PC-3 (cell line): ENCODE measurements at regions not wholly inside any gene's neighbourhood (a gene's known extent, or its start where the extent isn't known, plus 50 kb on each side); places are given as distances from the start of the nearest gene placed in this dataset.
A peak's percentile ranks its signal among the peaks of the same experiment; 100 is the strongest.

Experiments
- ATAC-seq: fragments of 200-7000 bp; cut with Tn5 transposase; 2 replicates; pipeline ENCODE4 v1.9.1; 2020; ENCODE audit warnings: mild to moderate bottlenecking, moderate library complexity
- BruUV-seq: library from RNA; stranded (reverse); fragments of 400-500 nt; replicated peaks from 2 replicates; lab custom pipeline; 2021; lab: Mats Ljungman, UMichigan
- CTCF ChIA-PET: fragments of 300-600 bp; sonication (Branson Sonifier 250); formaldehyde crosslinking; loops from one replicate; lab custom pipeline; 2022; ENCODE audit warnings: antibody characterized with exemption; lab: Charles Lee
- POLR2A ChIA-PET: fragments of 300-600 bp; sonication (Branson Sonifier 250); formaldehyde crosslinking; loops from one replicate; lab custom pipeline; 2022; ENCODE audit warnings: antibody characterized with exemption; ENCODE audit not compliant: unreplicated experiment; lab: Charles Lee
- DNase-seq: peaks from one replicate; pipeline ENCODE4 v3.0.0-alpha.2; 2015
- H2AFZ ChIP-seq: fragments of 300-600 bp; sonication (generic); 2 replicates; pipeline ENCODE4 v1.6.0; 2016; ENCODE audit warnings: antibody characterized with exemption, low read length
- H3F3A ChIP-seq: fragments of 300-600 bp; sonication (generic); one replicate; pipeline ENCODE4 v1.6.0; 2017; ENCODE audit warnings: antibody characterized with exemption, low read length, control low read depth, mild to moderate bottlenecking; ENCODE audit not compliant: unreplicated experiment
- H3K27ac ChIP-seq: fragments of 300-600 bp; sonication (generic); 2 replicates; pipeline ENCODE4 v1.5.1; 2016; ENCODE audit warnings: mild to moderate bottlenecking, low read length
- H3K27me3 ChIP-seq: fragments of 300-600 bp; sonication (generic); 2 replicates; pipeline ENCODE4 v1.6.1; 2016; ENCODE audit warnings: low read length, mixed read lengths
- H3K36me3 ChIP-seq: fragments of 300-600 bp; sonication (generic); 2 replicates; pipeline ENCODE4 v1.6.1; 2016; ENCODE audit warnings: low read depth, mixed run types, low read length, mixed read lengths
- H3K4me1 ChIP-seq: fragments of 300-600 bp; sonication (generic); 2 replicates; pipeline ENCODE4 v1.5.1; 2016; ENCODE audit warnings: low read length; ENCODE audit not compliant: insufficient read depth
- H3K4me2 ChIP-seq: fragments of 300-600 bp; sonication (generic); 2 replicates; pipeline ENCODE4 v1.6.0; 2016; ENCODE audit warnings: low read length
- H3K4me3 ChIP-seq: fragments of 300-600 bp; sonication (generic); 2 replicates; pipeline ENCODE4 v1.5.1; 2016; ENCODE audit warnings: mild to moderate bottlenecking, low read length, mixed read lengths
- H3K79me2 ChIP-seq: fragments of 300-600 bp; sonication (generic); 2 replicates; pipeline ENCODE4 v1.6.1; 2017; ENCODE audit warnings: low read length, mixed read lengths
- H3K9ac ChIP-seq: fragments of 300-600 bp; sonication (generic); 2 replicates; pipeline ENCODE4 v1.6.0; 2016; ENCODE audit warnings: mild to moderate bottlenecking, low read length
- H3K9me2 ChIP-seq: fragments of 300-600 bp; sonication (generic); replicated peaks from 2 replicates; pipeline ENCODE4 v1.6.1; 2016; ENCODE audit warnings: mixed run types, low read length, mixed read lengths
- H3K9me3 ChIP-seq: fragments of 300-600 bp; sonication (generic); 2 replicates; pipeline ENCODE4 v1.6.1; 2016; ENCODE audit warnings: low read length, mixed read lengths
- H4K20me1 ChIP-seq: fragments of 300-600 bp; sonication (generic); 2 replicates; pipeline ENCODE4 v1.6.1; 2016; ENCODE audit warnings: low read length, mixed read lengths
- EZH2 ChIP-seq: fragments of 300-600 bp; sonication (generic); IDR thresholded peaks from one replicate; pipeline ENCODE4 v1.6.1; 2017; ENCODE audit warnings: antibody characterized with exemption, mild to moderate bottlenecking, low read length; ENCODE audit not compliant: unreplicated experiment
- EZH2phosphoT487 ChIP-seq: fragments of 300-600 bp; sonication (generic); IDR thresholded peaks from 2 replicates; pipeline ENCODE4 v1.6.1; 2018; ENCODE audit warnings: mild to moderate bottlenecking, antibody characterized with exemption, low read length, borderline replicate concordance
- intact Hi-C: fragments of 100-400 bp; cut with micrococcal nuclease; formaldehyde crosslinking; loops from 2 replicates; pipeline ENCODE4 v1.9.0; 2023
- TF ChIP-seq, protein P1 (sequence below): fragments of 300-600 bp; sonication (generic); conservative IDR thresholded peaks from 2 replicates; pipeline ENCODE4 v1.5.1; 2017; ENCODE audit warnings: antibody characterized with exemption, low read depth, mild to moderate bottlenecking, low read length

DNA sequence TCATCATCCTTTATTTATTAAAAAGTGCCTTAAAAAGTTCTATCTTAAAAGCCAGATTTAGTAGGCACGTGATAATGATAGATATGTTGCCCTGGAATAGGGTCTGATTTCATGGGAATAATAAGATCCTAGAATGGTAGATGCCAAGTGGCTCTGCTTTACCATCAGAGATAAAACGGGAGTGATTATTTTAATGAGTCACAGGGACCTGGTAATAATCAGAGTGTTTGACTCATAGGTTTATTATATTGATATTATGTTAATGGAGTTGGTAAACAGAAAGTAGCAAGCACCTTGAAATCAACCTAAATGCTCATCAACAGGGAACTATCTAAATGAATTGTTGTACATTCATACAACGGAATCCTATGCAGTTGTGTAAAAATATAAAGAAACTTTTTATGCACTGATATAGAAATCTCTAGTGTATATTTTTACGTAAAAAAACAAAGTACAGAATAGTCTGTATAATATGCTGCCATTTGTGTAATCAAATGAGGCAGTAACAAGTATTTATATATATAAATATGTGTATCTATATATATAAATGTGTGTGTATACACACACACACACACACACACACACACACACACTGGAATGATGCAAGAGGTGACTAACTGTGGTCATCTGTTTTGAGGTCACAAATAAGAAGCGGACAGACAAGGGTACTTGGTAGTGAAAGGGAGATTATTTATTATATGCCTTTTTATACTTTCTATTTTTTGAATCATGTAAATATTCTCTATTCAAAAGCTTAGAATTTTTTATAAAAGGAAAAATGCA is 78.6 kb upstream of the DYNC1I1 start:
- no peak overlapping the region for H2AFZ ChIP-seq
- DNase-seq (peak; percentile 15), ATAC-seq (no peak)
- peaks cover 14% of the 10 kb centered on the region for H3K4me1 ChIP-seq
- H3K27ac ChIP-seq, result no peak overlapping the region
- H3K4me2 ChIP-seq, result no peak overlapping the region
- no peaks in the 10 kb centered on the region for H3K9me3 ChIP-seq
- no peak overlapping the region for H3K9ac ChIP-seq
- ChIA-PET POLR2A (interaction anchor here (0.7 kb wide), 1 partner anchor 105 kb away, joined by 3 read pairs; no protein-coding TSS in a partner anchor), CTCF (no interaction called here)
- H3K79me2 ChIP-seq, result no peaks in the 10 kb centered on the region
- TF ChIP-seq EZH2 (no peak), EZH2phosphoT487 (no peak)
- TF ChIP-seq, protein P1, sequence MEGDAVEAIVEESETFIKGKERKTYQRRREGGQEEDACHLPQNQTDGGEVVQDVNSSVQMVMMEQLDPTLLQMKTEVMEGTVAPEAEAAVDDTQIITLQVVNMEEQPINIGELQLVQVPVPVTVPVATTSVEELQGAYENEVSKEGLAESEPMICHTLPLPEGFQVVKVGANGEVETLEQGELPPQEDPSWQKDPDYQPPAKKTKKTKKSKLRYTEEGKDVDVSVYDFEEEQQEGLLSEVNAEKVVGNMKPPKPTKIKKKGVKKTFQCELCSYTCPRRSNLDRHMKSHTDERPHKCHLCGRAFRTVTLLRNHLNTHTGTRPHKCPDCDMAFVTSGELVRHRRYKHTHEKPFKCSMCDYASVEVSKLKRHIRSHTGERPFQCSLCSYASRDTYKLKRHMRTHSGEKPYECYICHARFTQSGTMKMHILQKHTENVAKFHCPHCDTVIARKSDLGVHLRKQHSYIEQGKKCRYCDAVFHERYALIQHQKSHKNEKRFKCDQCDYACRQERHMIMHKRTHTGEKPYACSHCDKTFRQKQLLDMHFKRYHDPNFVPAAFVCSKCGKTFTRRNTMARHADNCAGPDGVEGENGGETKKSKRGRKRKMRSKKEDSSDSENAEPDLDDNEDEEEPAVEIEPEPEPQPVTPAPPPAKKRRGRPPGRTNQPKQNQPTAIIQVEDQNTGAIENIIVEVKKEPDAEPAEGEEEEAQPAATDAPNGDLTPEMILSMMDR, result no peak
- no peak overlapping the region for H3K4me3 ChIP-seq
- BruUV-seq, result no TSS peak
- H3K36me3 ChIP-seq, result no peaks in the 10 kb centered on the region
- H3F3A ChIP-seq, result no peaks in the 10 kb centered on the region
- no peaks in the 10 kb centered on the region for H4K20me1 ChIP-seq
- H3K9me2 ChIP-seq, result no peaks in the 10 kb centered on the region
- H3K27me3 ChIP-seq, result peaks cover 20% of the 10 kb centered on the region
- intact Hi-C loops, result no loop called here

DNA sequence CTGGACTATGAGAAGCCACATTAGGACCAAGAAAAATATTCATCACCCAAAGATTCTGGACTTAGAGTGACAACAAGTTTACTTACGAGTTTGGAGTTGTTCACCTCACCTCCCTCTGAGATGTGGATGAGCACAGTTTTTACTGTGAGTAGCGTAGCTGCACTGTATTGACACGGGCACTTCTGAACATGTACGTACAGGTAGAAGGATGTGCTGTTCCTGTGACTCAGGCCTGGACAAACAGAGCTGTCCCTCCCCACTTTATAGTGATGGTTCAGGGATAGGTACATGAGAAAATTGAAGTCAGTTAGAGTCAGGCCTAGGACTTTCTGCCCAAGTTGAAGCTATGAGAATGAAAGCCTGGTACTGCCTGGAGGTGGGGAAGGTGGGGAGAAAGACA is 80.9 kb upstream of the DYNC1I1 start:
- H3K36me3 ChIP-seq, result no peaks in the 10 kb centered on the region
- no peak overlapping the region for H3K4me3 ChIP-seq
- BruUV-seq, result no TSS peak
- DNase-seq (peak; percentile 70), ATAC-seq (peak; percentile 93)
- H3F3A ChIP-seq, result no peaks in the 10 kb centered on the region
- no peaks in the 10 kb centered on the region for H3K9me2 ChIP-seq
- TF ChIP-seq EZH2 (no peak), EZH2phosphoT487 (no peak)
- TF ChIP-seq, protein P1, result no peak
- peak overlapping the region; percentile 3; the same call in 1 of the 2 replicates for H3K4me2 ChIP-seq
- H3K27ac ChIP-seq, result peak overlapping the region; percentile 44
- POLR2A ChIA-PET, result interaction anchor here (0.7 kb wide), 1 partner anchor 216 kb away, joined by 3 read pairs; no protein-coding TSS in a partner anchor
- CTCF ChIA-PET, result interaction anchor here (0.5 to 3.0 kb wide), 6 partner anchors 32 to 214 kb away, joined by 3 to 51 read pairs (median 3); no protein-coding TSS in a partner anchor
- no peaks in the 10 kb centered on the region for H3K9me3 ChIP-seq
- no peaks in the 10 kb centered on the region for H3K79me2 ChIP-seq
- H3K9ac ChIP-seq, result no peak overlapping the region
- H2AFZ ChIP-seq, result no peak overlapping the region
- peaks cover 20% of the 10 kb centered on the region for H3K27me3 ChIP-seq
- H3K4me1 ChIP-seq, result peaks cover 17% of the 10 kb centered on the region
- no peaks in the 10 kb centered on the region for H4K20me1 ChIP-seq
- intact Hi-C loops, result no loop called here
